ENCODE measurements at regions not wholly inside any gene's neighbourhood (a gene's known extent, or its start where the extent isn't known, plus 50 kb on each side); places are given as distances from the start of the nearest gene placed in this dataset.

- no peak for DNase-seq
These were observed 489.7 kb upstream of the CELF2 start for GRCh38 chr10:10527861-10528562.

DNA sequence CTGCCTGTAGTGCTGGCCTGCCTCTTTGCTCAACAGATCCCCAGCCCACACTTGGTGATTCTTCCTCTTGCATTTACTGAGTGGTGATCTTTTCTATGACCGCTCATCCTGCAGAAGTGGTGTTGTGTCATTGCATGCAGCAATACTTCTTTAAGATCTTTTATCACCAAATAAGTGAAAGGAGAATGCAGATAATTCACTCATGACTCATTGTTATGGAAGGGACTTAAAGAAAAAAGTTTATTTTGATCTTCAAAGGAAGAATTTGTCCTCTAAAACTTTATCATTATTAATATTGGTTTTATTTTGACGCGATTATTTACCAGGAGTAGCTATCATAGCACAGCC lies 489.1 kb upstream of the CELF2 start:
- no peak for DNase-seq

DNA sequence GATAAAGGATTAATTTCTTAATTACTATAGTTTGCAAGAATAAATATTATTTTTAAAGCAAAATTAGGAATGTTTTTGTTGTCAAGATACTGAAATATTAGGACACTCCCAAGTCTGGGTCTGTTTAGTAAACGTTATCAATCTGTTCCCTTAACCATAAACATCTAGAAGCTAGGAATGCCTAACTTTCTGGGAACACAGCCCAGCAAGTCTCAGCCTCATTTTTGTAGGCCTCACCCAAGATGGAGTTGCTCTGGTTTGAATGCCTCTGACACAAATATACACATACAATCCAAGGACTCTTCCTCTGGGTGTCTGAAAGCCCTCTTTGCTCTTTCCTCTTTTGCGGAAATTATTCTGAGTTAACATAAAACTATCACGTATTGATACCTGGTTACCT lies 487.4 kb upstream of the CELF2 start:
- DNase-seq = no peak

GRCh38 chr10:10532236-10532635 lies 485.4 kb upstream of the CELF2 start:
- DNase-seq = no peak

DNA sequence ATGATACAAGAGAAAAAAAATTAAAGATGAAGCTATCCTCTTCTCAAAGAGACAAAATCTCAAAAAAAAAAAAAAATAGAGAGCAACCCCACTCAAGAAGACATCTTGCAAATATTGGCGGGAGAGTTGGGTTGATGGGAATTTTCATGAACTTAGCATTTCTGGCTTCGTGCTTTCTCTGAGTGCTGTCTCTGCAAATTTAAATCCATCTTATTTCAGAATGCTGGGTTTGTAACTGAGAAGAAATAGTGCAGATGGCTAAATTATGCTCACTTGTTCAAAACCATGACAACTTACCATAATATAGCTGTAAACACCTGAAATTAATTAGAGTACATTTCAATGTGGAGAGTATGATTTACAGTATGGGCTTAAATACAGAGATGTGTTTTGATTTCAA lies 484.8 kb upstream of the CELF2 start:
- DNase-seq = no peak

DNA sequence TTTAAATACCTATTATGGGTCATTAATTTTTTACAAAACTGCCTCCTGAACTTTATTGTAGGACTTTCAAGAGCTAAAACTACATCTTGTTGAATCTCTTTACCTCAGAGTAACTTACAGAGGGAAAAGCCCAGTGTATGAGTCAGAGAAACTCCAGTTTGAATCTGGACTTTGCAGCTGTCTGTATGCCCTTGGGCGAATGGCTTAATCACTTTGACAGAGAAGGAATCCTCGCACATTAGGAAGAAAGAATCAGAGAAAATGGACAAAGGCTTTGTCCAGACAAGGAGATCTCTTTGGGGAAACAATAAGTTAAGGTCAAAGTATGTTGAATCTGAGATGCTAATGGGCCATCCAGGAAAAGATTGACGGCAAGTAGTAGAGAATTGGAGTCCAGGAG lies 484.2 kb upstream of the CELF2 start:
- DNase-seq = no peak

- no peak for DNase-seq
These were observed 479.3 kb upstream of the CELF2 start for GRCh38 chr10:10538326-10538725.

- DNase-seq = no peak
These were observed 477.3 kb upstream of the CELF2 start for GRCh38 chr10:10540398-10540797.

DNA sequence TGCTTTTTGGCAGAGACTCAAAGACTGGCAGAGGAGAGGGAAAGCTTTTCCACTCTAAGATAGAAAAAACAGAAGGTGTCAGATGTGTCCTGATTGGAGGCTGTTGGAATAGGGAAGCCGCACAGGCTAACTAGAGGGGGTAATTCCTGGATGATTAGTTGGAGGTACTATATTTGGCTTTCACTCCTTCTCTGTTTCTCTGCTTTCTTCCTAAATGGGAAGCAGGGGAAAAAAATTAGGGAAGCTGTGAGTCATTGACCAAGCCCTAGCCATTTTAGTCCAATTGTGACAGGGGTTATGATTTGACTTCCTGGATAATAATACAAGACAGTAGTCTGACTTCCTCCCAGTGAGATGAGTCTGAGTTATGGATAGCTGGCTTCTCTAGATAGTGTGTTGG lies 475.2 kb upstream of the CELF2 start:
- DNase-seq = no peak

DNA sequence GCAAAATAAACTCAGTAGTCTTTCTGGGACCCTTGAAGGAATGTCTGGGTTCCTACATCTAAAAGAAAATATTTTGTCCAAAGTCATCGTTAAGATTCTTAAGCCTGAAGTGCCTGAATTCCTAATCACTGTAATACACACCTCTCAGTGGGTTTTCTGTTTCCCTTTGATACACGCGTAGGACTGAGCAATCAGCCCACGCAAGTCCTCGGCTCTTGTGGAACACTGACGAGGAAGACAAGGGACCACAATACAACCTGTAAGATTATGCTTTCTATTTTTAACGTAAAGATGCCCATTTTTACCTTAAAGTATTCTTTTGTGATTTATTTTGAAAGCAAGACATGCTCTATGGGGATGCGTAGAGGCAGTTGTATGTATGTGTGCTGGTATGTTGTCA lies 472.8 kb upstream of the CELF2 start:
- no peak for DNase-seq

DNA sequence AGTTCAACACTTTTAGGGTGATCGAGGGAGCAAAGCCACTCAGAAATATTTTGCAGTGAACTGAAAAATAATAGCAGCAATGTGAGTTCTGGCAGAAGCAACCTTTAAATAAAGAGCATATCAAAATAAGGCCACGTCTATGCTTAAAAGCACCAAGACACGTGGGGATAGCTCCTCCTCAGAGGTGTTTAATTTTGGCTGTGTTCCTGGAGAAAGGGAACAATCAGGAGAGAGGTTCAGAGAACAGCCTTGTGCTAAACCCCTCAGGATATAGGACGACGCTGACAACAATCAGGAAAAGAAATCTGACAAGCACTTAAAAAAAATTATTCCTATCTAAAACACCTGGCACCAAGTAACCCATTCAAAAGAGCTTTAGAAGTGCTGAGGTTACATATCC lies 471.9 kb upstream of the CELF2 start:
- DNase-seq = no peak

GRCh38 chr10:10551596-10552301 lies 465.9 kb upstream of the CELF2 start:
- no peak for DNase-seq

DNA sequence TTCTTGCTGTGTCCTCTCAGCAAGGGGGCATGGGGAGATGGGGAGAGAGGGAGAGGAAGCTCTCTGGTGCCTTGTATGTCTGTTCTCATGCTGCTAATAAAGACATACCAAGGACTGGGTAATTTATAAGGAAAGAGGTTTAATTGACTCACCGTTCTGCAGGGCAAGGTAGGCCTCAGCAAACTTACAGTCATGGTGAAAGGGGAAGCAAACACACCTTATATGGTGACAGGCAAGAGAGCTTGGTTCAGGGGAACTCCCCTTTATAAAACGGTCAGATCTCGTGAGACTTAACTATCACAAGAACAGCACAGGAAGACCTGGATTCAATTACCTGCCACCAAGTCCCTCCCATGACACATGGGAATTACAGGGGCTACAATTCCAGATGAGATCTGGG lies 464.7 kb upstream of the CELF2 start:
- DNase-seq = no peak

- DNase-seq = peak; percentile 33
These were observed 453.4 kb upstream of the CELF2 start for GRCh38 chr10:10564081-10564794.

DNA sequence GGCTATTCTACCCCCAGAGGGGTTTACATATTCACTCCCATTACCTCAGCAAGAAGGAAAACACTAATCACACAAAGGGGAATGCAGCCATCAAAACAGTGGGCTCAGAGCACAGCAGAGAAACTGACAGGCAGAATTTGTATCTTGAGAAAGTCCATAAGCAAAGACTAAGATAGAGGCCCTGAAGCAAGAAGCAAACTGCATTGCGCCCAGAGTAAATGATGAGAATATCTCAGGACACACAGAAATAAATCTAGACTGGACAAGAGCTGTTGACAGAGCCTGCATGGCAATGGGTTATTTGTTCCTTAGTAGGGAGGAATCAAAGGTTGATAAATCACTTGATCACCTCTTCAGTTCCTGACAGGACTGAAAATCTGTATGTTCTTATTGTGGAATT lies 440.7 kb upstream of the CELF2 start:
- no peak for DNase-seq

DNA sequence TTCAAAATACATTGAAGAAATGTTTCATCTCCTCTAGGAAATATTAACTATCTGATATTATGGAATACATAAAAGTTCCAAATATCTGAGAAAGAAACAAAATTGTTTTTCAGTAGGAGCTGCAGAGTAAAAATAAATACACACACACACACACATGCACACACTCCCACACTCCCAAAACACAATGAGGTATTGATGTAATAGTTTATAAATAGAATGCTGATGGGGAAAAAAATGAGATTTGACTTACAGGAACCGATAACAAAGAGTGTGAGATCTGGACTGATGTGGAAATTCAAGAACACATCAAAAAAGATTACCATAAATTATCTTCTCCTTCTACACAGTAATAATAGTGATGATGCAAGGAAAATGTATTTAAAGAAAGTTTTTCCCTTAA lies 438.0 kb upstream of the CELF2 start:
- DNase-seq = no peak

GRCh38 chr10:10584161-10584560 lies 433.5 kb upstream of the CELF2 start:
- no peak for DNase-seq

DNA sequence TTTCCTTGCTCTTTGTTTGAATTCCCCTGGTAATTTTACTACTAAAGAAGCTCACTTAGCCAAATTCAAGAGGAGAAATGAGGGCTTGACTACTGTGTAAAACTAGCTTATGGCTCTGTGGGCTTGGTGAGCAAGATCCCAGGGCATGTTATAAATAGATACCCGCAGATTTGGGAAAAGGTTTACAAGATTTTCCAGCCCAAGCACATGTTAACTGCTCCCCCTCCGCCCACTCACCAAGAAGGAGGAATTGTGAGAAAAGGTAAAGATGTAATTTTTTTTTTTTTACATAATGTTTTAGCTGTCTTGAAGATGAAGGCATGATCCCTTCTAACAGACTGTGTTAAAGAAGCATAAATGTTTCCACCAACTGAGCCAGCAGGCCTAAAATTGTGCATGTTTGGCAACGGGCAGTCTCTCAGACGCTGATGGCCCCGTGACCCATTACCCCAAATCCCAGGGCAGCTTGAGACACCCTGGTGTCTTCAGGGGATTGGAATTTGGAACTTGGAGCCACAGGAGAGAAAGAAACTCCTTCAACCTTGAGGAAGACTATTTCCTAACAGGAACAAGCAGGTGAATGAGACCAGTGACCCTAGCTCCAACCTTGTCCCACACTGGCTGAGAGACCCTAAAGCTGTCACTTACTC lies 429.8 kb upstream of the CELF2 start:
- DNase-seq = no peak

DNA sequence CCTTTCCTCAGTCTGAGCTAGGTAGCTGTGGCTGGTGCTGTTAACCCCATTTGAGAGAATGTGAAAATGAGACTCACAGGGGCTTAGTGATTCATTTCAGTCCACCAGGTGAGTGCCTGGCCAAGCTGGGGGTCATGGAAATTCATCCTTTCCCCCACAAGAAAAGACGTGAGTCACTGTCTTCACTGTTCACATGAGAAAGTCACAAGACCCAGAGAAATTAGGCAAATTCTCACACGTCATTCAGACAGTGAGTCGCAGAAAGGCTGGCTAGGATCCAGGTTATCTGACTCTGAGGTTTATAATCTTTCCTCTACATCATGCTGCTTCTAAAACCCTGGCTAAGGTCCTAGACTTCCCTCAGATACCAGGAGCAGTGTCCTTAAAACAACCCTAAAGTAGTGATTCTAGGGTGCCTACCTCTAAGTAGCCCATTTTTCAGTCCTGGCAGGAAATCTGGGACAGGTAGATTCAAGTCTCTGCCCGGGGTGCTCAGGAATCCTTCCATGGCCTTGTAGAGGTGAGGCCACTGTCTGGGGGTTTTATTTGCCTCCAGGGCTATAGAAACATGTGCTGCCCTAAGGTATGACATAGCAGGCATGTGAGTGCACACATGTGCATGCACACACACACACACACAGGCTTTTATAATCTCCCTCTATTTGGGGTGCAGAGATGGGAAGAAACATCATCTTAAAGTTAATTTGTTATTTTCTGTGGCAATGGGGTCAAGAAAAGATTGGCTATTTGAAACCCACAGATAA lies 427.9 kb upstream of the CELF2 start:
- DNase-seq = no peak

- no peak for DNase-seq
These were observed 425.8 kb upstream of the CELF2 start for GRCh38 chr10:10591715-10592341.

GRCh38 chr10:10596256-10596655 lies 421.4 kb upstream of the CELF2 start:
- no peak for DNase-seq

DNA sequence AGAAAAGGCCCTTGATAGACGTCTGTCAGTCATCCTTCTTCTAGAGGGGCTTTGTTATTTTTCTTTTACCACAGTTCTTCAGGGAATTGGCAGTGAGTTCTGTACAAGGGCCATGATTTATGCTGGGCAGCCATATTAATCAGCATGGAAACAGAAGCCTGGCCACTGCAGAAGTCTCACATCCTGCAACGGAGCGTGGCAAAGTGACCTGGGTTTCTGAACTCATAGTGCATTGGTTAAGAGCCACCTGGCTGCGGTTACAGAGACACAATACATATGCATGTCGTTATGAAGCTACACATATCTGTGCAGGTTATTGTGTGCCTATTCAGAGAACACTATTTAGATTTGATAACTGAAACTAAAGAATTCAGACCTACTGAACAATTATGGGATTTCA lies 419.4 kb upstream of the CELF2 start:
- DNase-seq = no peak

DNA sequence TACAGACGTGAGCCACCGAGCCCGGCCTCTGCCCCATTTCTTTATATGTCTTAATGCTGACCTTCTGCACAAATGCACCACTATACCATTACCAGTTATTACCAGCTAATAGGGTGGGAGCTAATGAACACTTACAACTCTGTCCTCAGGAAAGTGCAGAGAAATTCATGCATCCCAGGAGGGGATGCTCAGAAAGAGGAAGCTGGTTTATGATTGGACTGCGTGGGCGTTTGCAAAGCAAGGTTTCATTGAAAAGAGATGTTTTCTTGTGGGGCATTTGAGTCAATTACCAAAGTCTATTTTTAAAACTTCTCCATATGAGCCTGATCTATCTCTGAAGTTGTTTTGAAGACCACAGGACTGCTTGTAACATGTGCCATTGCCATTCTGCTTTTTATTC lies 417.7 kb upstream of the CELF2 start:
- DNase-seq = no peak

All from left hindlimb (tissue), 1 donor.